OCI-LY3 (cell line): ENCODE measurements at regions not wholly inside any gene's neighbourhood (a gene's known extent, or its start where the extent isn't known, plus 50 kb on each side); places are given as distances from the start of the nearest gene placed in this dataset.

Experiments used
- H2AFZ ChIP-seq: fragments of 200-600, 300-600 bp; shearing (Covaris generic); 2 replicates; pipeline ENCODE4 v1.6.0; 2014; ENCODE audit warnings: antibody characterized with exemption, low read depth, low read length
- H3K27ac ChIP-seq: fragments of 200-600, 300-600 bp; sonication (generic); 2 replicates; pipeline ENCODE4 v1.5.1; 2014; ENCODE audit warnings: mild to moderate bottlenecking, low read length, moderate library complexity, mixed read lengths
- H3K27me3 ChIP-seq: fragments of 200-600, 300-600 bp; sonication (generic); 2 replicates; pipeline ENCODE4 v1.6.1; 2014; ENCODE audit warnings: low read depth, low read length, mixed read lengths
- H3K36me3 ChIP-seq: fragments of 200-600, 300-600 bp; sonication (generic); replicated peaks from 2 replicates; pipeline ENCODE3; 2014; ENCODE audit warnings: low read depth, low read length, mixed read lengths
- H3K4me1 ChIP-seq: fragments of 300-600, 200-600 bp; sonication (generic); 2 replicates; pipeline ENCODE4 v1.6.1; 2014; ENCODE audit warnings: low read length, mixed read lengths
- H3K4me2 ChIP-seq: fragments of 200-600, 300-600 bp; sonication (generic); 2 replicates; pipeline ENCODE4 v1.6.1; 2014; ENCODE audit warnings: low read length, mixed read lengths
- H3K4me3 ChIP-seq: fragments of 300-600, 200-600 bp; sonication (generic); 2 replicates; pipeline ENCODE4 v1.5.1; 2014; ENCODE audit warnings: antibody characterized with exemption, mild to moderate bottlenecking, low read length, moderate library complexity
- H3K79me2 ChIP-seq: fragments of 300-600, 200-600 bp; shearing (Covaris generic); 2 replicates; pipeline ENCODE4 v1.6.1; 2014; ENCODE audit warnings: mild to moderate bottlenecking, low read length, mixed read lengths
- H3K9ac ChIP-seq: fragments of 300-600, 200-600 bp; shearing (Covaris generic); 2 replicates; pipeline ENCODE4 v1.6.0; 2014; ENCODE audit warnings: mild to moderate bottlenecking, low read length, moderate library complexity
- H3K9me3 ChIP-seq: fragments of 200-600, 300-600 bp; shearing (Covaris generic); 2 replicates; pipeline ENCODE4 v1.6.1; 2014; ENCODE audit warnings: low read length, mixed read lengths; ENCODE audit not compliant: insufficient read depth
- H4K20me1 ChIP-seq: fragments of 200-600, 300-600 bp; sonication (generic); 2 replicates; pipeline ENCODE4 v1.6.1; 2016; ENCODE audit warnings: low read length, mixed read lengths; ENCODE audit not compliant: insufficient read depth
- EZH2phosphoT487 ChIP-seq: fragments of 200-600 bp; shearing (Covaris generic); IDR thresholded peaks from 2 replicates; pipeline ENCODE4 v1.6.1; 2018; ENCODE audit warnings: antibody characterized with exemption, mixed run types, low read depth
- TF ChIP-seq, protein P1 (sequence below): fragments of 200-600, 300-600 bp; sonication (generic); IDR thresholded peaks from 2 replicates; pipeline ENCODE4 v1.5.1; 2014; ENCODE audit warnings: antibody characterized with exemption, low read length, low read depth

DNA sequence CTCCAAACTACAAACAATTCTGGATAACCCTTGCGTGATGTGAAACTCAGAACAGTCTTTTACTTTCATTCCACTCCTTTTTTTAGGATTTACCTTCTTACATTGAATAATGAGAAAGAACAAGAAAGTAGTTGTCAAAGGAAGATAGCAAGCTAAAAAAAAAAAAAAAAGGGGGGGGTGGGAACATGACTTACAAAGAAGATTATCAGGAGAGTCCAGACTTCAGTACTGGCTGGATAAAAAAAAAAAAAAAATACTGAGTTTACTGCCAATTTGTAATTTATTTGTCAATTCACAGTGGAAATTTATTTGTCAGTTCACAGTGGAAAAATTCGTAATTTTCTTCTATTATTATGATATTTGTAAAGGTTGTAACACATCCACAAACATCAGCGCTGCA is 792.4 kb upstream of the SLITRK5 start:
- no peak overlapping the region for H2AFZ ChIP-seq
- H3K9ac ChIP-seq, result no peak overlapping the region
- no peak overlapping the region for H3K4me3 ChIP-seq
- no peaks in the 10 kb centered on the region for H3K36me3 ChIP-seq
- H4K20me1 ChIP-seq, result no peaks in the 10 kb centered on the region
- H3K79me2 ChIP-seq, result no peaks in the 10 kb centered on the region
- no peak overlapping the region for H3K27ac ChIP-seq
- H3K27me3 ChIP-seq, result no peaks in the 10 kb centered on the region
- no peaks in the 10 kb centered on the region for H3K9me3 ChIP-seq
- no peaks in the 10 kb centered on the region for H3K4me1 ChIP-seq
- TF ChIP-seq, protein P1, sequence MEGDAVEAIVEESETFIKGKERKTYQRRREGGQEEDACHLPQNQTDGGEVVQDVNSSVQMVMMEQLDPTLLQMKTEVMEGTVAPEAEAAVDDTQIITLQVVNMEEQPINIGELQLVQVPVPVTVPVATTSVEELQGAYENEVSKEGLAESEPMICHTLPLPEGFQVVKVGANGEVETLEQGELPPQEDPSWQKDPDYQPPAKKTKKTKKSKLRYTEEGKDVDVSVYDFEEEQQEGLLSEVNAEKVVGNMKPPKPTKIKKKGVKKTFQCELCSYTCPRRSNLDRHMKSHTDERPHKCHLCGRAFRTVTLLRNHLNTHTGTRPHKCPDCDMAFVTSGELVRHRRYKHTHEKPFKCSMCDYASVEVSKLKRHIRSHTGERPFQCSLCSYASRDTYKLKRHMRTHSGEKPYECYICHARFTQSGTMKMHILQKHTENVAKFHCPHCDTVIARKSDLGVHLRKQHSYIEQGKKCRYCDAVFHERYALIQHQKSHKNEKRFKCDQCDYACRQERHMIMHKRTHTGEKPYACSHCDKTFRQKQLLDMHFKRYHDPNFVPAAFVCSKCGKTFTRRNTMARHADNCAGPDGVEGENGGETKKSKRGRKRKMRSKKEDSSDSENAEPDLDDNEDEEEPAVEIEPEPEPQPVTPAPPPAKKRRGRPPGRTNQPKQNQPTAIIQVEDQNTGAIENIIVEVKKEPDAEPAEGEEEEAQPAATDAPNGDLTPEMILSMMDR, result no peak
- TF ChIP-seq EZH2phosphoT487, result no peak
- H3K4me2 ChIP-seq, result no peak overlapping the region

DNA sequence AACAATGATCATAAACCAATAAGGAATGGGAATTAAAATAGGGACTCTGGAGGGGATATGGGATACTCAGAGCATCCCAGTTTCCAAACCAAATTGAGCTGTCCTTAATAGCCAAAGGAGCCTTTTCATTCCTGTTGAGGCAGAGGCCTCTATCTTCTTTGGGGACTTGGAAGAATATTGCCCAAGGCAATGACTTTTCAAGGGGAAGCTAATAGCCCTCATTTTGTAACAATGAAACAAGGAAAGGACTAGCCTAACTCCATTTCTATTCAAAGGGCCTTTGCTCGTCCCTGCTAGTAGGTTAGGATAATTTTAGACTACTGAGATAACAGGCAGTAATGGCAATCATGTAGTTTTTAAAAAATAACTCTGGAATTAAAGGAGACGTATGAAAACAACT is 789.8 kb upstream of the SLITRK5 start:
- no peaks in the 10 kb centered on the region for H4K20me1 ChIP-seq
- no peak overlapping the region for H3K4me2 ChIP-seq
- no peaks in the 10 kb centered on the region for H3K27me3 ChIP-seq
- H3K36me3 ChIP-seq, result no peaks in the 10 kb centered on the region
- H3K9ac ChIP-seq, result no peak overlapping the region
- no peaks in the 10 kb centered on the region for H3K9me3 ChIP-seq
- no peaks in the 10 kb centered on the region for H3K79me2 ChIP-seq
- TF ChIP-seq, protein P1, result no peak
- no peak for TF ChIP-seq EZH2phosphoT487
- no peak overlapping the region for H2AFZ ChIP-seq
- H3K27ac ChIP-seq, result no peak overlapping the region
- H3K4me3 ChIP-seq, result no peak overlapping the region
- no peaks in the 10 kb centered on the region for H3K4me1 ChIP-seq

DNA sequence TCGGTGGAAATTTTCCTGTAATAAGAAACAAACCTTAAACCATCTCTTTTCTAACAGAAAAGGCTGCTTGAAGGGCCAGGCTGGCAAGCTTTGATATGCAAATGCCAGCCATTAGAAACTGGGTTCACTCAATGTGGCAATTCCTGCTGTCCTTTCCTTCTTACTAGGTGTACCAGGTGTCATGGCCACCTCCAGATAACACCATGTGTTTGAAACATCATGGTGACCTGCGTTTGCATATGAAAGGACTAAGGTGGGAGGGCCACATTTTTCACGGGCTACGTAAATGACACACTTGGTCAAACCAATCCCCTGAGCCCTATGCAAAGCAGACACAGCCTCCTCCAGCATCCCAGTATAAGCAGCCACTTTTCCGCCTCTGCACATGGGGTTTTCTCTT is 789.1 kb upstream of the SLITRK5 start:
- Histone ChIP-seq H3K4me3 (no peak overlapping the region), H3K9ac (no peak overlapping the region), H3K27me3 (no peaks in the 10 kb centered on the region), H3K9me3 (no peaks in the 10 kb centered on the region), H3K27ac (no peak overlapping the region), H4K20me1 (no peaks in the 10 kb centered on the region), H3K79me2 (no peaks in the 10 kb centered on the region), H2AFZ (no peak overlapping the region), H3K4me1 (no peaks in the 10 kb centered on the region), H3K4me2 (no peak overlapping the region), H3K36me3 (no peaks in the 10 kb centered on the region)
- TF ChIP-seq EZH2phosphoT487, result no peak
- TF ChIP-seq, protein P1, result no peak

DNA sequence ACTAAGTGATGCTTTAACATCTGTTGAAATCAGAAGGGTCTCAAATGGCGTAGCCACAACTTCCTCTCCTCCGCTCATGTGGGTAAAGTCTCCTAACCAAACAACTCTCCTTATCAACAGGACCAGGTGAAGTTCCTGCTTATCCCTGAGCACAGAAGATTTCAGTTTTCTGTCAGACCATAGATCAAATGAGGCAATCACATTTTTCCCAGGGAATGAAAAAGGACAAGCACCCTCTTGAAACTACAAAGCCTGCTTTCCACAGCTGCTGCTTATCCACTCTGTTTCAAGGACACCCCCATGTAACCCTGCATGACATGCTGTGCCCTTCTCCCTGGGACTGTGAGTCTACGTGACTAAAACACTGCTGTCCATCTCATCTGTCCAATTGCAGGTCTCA is 788.3 kb upstream of the SLITRK5 start:
- Histone ChIP-seq H3K4me3 (no peak overlapping the region), H3K36me3 (no peaks in the 10 kb centered on the region), H3K27me3 (no peaks in the 10 kb centered on the region), H3K9me3 (no peaks in the 10 kb centered on the region), H3K27ac (no peak overlapping the region), H3K4me1 (no peaks in the 10 kb centered on the region), H3K79me2 (no peaks in the 10 kb centered on the region), H4K20me1 (no peaks in the 10 kb centered on the region), H3K9ac (no peak overlapping the region), H3K4me2 (no peak overlapping the region), H2AFZ (no peak overlapping the region)
- TF ChIP-seq EZH2phosphoT487, result no peak

DNA sequence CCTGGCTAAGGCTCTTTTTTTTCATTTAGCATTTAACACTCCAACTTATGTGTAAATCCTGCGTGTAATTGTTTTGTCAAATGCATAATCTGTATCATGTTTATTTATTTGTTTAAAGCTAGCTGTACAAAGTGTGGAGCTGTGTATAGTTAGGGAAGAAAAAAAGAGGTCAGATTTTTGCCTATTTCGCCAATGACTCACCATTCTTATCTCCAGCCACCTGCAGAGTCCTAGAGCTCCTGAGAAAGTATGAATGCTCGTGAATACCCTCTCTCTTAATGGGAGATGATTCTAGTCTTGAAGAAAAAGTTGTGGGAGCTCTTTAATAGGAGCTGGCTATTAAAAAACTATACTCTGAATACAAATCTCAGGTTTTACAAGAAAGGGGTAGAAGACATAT is 778.8 kb upstream of the SLITRK5 start:
- TF ChIP-seq, protein P1, result no peak
- TF ChIP-seq EZH2phosphoT487, result no peak
- no peaks in the 10 kb centered on the region for H3K4me1 ChIP-seq
- no peak overlapping the region for H3K4me3 ChIP-seq

More for the DNA sequence above, 778.8 kb upstream of the SLITRK5 start:
- H4K20me1 ChIP-seq, result no peaks in the 10 kb centered on the region
- H3K4me2 ChIP-seq, result no peak overlapping the region
- no peaks in the 10 kb centered on the region for H3K27me3 ChIP-seq
- no peak overlapping the region for H2AFZ ChIP-seq
- no peaks in the 10 kb centered on the region for H3K79me2 ChIP-seq
- no peak overlapping the region for H3K9ac ChIP-seq
- no peaks in the 10 kb centered on the region for H3K36me3 ChIP-seq
- 0 out of 2 replicates have a peak, but pooled peaks cover 4% of the 10 kb centered on the region for H3K9me3 ChIP-seq
- H3K27ac ChIP-seq, result no peak overlapping the region
